ENCODE measurements at regions not wholly inside any gene's neighbourhood (a gene's known extent, or its start where the extent isn't known, plus 50 kb on each side); places are given as distances from the start of the nearest gene placed in this dataset.

- Histone ChIP-seq H3K9me3 (no peaks in the 10 kb centered on the region), H3K4me1 (no peaks in the 10 kb centered on the region), H3K27me3 (no peaks in the 10 kb centered on the region), H3K4me3 (replicated peaks in 1 of 3) (no peak overlapping the region), H3K27ac (no peak overlapping the region), H3K36me3 (no peaks in the 10 kb centered on the region)
- WGBS, 2 donors, result 76 to 79% methylated on average over 5 of the region's 5 CpGs
- intact Hi-C loops (cut with DNase I), result no loop called here
- TF ChIP-seq CTCF (IDR thresholded peaks at IDR 0.05) (no peak), POLR2A (IDR thresholded peaks at IDR 0.05) (no peak)
- DNase-seq, result no peak
Measured at GRCh38 chr16:65523283-65523944, 401.6 kb upstream of the CDH11 start.

GRCh38 chr16:65522412-65522811 is 400.5 kb upstream of the CDH11 start:
- TF ChIP-seq POLR2A (IDR thresholded peaks at IDR 0.05), result no peak
- TF ChIP-seq CTCF (IDR thresholded peaks at IDR 0.05), result no peak
- no peaks in the 10 kb centered on the region for H3K9me3 ChIP-seq
- intact Hi-C loops (cut with DNase I), result no loop called here
- H3K27me3 ChIP-seq, result no peaks in the 10 kb centered on the region
- H3K27ac ChIP-seq, result no peak overlapping the region
- no peak overlapping the region for H3K4me3 ChIP-seq (replicated peaks in 1 of 3)
- no peaks in the 10 kb centered on the region for H3K36me3 ChIP-seq
- no peaks in the 10 kb centered on the region for H3K4me1 ChIP-seq
- DNase-seq, result no peak
- WGBS, 2 donors, result 90 to 92% methylated on average over 7 of the region's 7 CpGs

GRCh38 chr16:65521633-65522328 is 399.9 kb upstream of the CDH11 start:
- Histone ChIP-seq H3K4me1 (no peaks in the 10 kb centered on the region), H3K4me3 (replicated peaks in 1 of 3) (no peak overlapping the region), H3K27me3 (no peaks in the 10 kb centered on the region), H3K36me3 (no peaks in the 10 kb centered on the region), H3K9me3 (no peaks in the 10 kb centered on the region), H3K27ac (no peak overlapping the region)
- intact Hi-C loops (cut with DNase I), result no loop called here
- 24 to 33% methylated on average over 10 of the region's 10 CpGs for WGBS, 2 donors
- DNase-seq, result no peak
- TF ChIP-seq POLR2A (IDR thresholded peaks at IDR 0.05) (no peak), CTCF (IDR thresholded peaks at IDR 0.05) (no peak)

- DNase-seq, result no peak
- intact Hi-C loops (cut with DNase I), result no loop called here
- H3K27me3 ChIP-seq, result no peaks in the 10 kb centered on the region
- TF ChIP-seq POLR2A (IDR thresholded peaks at IDR 0.05) (no peak), CTCF (IDR thresholded peaks at IDR 0.05) (no peak)
- no peak overlapping the region for H3K27ac ChIP-seq
- H3K9me3 ChIP-seq, result no peaks in the 10 kb centered on the region
- H3K36me3 ChIP-seq, result no peaks in the 10 kb centered on the region
- H3K4me3 ChIP-seq (replicated peaks in 1 of 3), result no peak overlapping the region
- WGBS, 2 donors, result 68 to 79% methylated on average over 1 of the region's 1 CpG
- no peaks in the 10 kb centered on the region for H3K4me1 ChIP-seq
Measured at GRCh38 chr16:65519402-65519801, 397.5 kb upstream of the CDH11 start.

GRCh38 chr16:65515193-65515592 is 393.3 kb upstream of the CDH11 start:
- Histone ChIP-seq H3K27ac (no peak overlapping the region), H3K36me3 (no peaks in the 10 kb centered on the region), H3K27me3 (no peaks in the 10 kb centered on the region), H3K4me3 (replicated peaks in 1 of 3) (no peak overlapping the region), H3K4me1 (no peaks in the 10 kb centered on the region), H3K9me3 (no peaks in the 10 kb centered on the region)
- intact Hi-C loops (cut with DNase I), result no loop called here
- TF ChIP-seq POLR2A (IDR thresholded peaks at IDR 0.05), result no peak
- no peak for TF ChIP-seq CTCF (IDR thresholded peaks at IDR 0.05)
- WGBS, 2 donors, result 73 to 77% methylated on average over 4 of the region's 4 CpGs
- no peak for DNase-seq
